Adipocyte (in vitro differentiated cells): ENCODE measurements at regions not wholly inside any gene's neighbourhood (a gene's known extent, or its start where the extent isn't known, plus 50 kb on each side); places are given as distances from the start of the nearest gene placed in this dataset.
"Not testable (repeated sequence)": the region's sequence is repeated elsewhere in the genome, so short reads cannot be mapped to it uniquely, and the experiment has no call there.

ENCODE experiments used
- DNase-seq: peaks from one replicate; pipeline ENCODE4 v3.0.0-alpha.2; 2015; ENCODE audit warnings: low read depth
- H3K27me3 ChIP-seq: replicated peaks from 2 replicates; pipeline ENCODE4 v1.7.0; 2013; ENCODE audit warnings: mild to moderate bottlenecking, low read length, moderate library complexity; ENCODE audit not compliant: control insufficient read depth, insufficient read depth
- H3K36me3 ChIP-seq: 2 replicates; pipeline ENCODE4 v1.7.0; 2013; ENCODE audit warnings: low read length, mild to moderate bottlenecking, moderate library complexity; ENCODE audit not compliant: control insufficient read depth, insufficient read depth, severe bottlenecking
- H3K4me1 ChIP-seq: 2 replicates; pipeline ENCODE4 v1.7.0; 2013; ENCODE audit warnings: mild to moderate bottlenecking, low read length, moderate library complexity; ENCODE audit not compliant: control insufficient read depth, insufficient read depth
- H3K4me3 ChIP-seq: 2 replicates; pipeline ENCODE4 v1.7.0; 2013; ENCODE audit warnings: mild to moderate bottlenecking, low read length, moderate library complexity
- H3K9ac ChIP-seq: 2 replicates; pipeline ENCODE4 v1.7.0; 2013; ENCODE audit warnings: mild to moderate bottlenecking, low read length, moderate library complexity
- H3K9me3 ChIP-seq: 2 replicates; pipeline ENCODE4 v1.7.0; 2013; ENCODE audit warnings: mild to moderate bottlenecking, low read length, moderate library complexity; ENCODE audit not compliant: control insufficient read depth

- DNase-seq: no peak
- Histone ChIP-seq H3K36me3 (no peaks in the 10 kb centered on the region), H3K4me1 (no peaks in the 10 kb centered on the region), H3K4me3 (no peak overlapping the region), H3K9ac (no peak overlapping the region), H3K27me3 (no peaks in the 10 kb centered on the region), H3K9me3 (no peaks in the 10 kb centered on the region)
These were observed 629.4 kb upstream of the KCND2 start for GRCh38 chr7:119643558-119643957.

GRCh38 chr7:119647286-119647685 is 625.7 kb upstream of the KCND2 start:
- Histone ChIP-seq H3K36me3 (no peaks in the 10 kb centered on the region), H3K4me1 (no peaks in the 10 kb centered on the region), H3K9ac (no peak overlapping the region), H3K9me3 (no peaks in the 10 kb centered on the region), H3K4me3 (no peak overlapping the region), H3K27me3 (no peaks in the 10 kb centered on the region)
- no peak for DNase-seq

- H3K9ac ChIP-seq, H3K4me1 ChIP-seq, H3K27me3 ChIP-seq, H3K36me3 ChIP-seq, H3K9me3 ChIP-seq, H3K4me3 ChIP-seq, DNase-seq: not testable (repeated sequence)
These were observed 624.2 kb upstream of the KCND2 start for GRCh38 chr7:119648752-119649151.

GRCh38 chr7:119660080-119660479 is 612.9 kb upstream of the KCND2 start:
- no peaks in the 10 kb centered on the region for H3K27me3 ChIP-seq
- no peak overlapping the region for H3K9ac ChIP-seq
- no peaks in the 10 kb centered on the region for H3K36me3 ChIP-seq
- peaks cover 10% of the 10 kb centered on the region for H3K4me1 ChIP-seq
- DNase-seq: no peak
- H3K4me3 ChIP-seq: no peak overlapping the region
- no peaks in the 10 kb centered on the region for H3K9me3 ChIP-seq

- no peaks in the 10 kb centered on the region for H3K27me3 ChIP-seq
- peaks cover 21% of the 10 kb centered on the region for H3K4me1 ChIP-seq
- DNase-seq: peak; percentile 59
- no peaks in the 10 kb centered on the region for H3K36me3 ChIP-seq
- H3K4me3 ChIP-seq: peak overlapping the region; percentile 42
- no peaks in the 10 kb centered on the region for H3K9me3 ChIP-seq
- no peak overlapping the region for H3K9ac ChIP-seq
These were observed 608.4 kb upstream of the KCND2 start for GRCh38 chr7:119664601-119665000.

GRCh38 chr7:119665796-119666195 is 607.2 kb upstream of the KCND2 start:
- Histone ChIP-seq H3K36me3 (no peaks in the 10 kb centered on the region), H3K27me3 (no peaks in the 10 kb centered on the region), H3K9me3 (no peaks in the 10 kb centered on the region), H3K4me1 (peaks cover 21% of the 10 kb centered on the region), H3K4me3 (no peak overlapping the region), H3K9ac (no peak overlapping the region)
- no peak for DNase-seq

- DNase-seq: no peak
- no peaks in the 10 kb centered on the region for H3K36me3 ChIP-seq
- H3K9ac ChIP-seq: no peak overlapping the region
- H3K4me1 ChIP-seq: no peaks in the 10 kb centered on the region
- H3K9me3 ChIP-seq: no peaks in the 10 kb centered on the region
- H3K4me3 ChIP-seq: no peak overlapping the region
- H3K27me3 ChIP-seq: no peaks in the 10 kb centered on the region
These were observed 591.6 kb upstream of the KCND2 start for GRCh38 chr7:119681336-119681735.

GRCh38 chr7:119684763-119685162 is 588.2 kb upstream of the KCND2 start:
- Histone ChIP-seq H3K4me3 (no peak overlapping the region), H3K9me3 (no peaks in the 10 kb centered on the region)

GRCh38 chr7:119685906-119686305 is 587.1 kb upstream of the KCND2 start:
- DNase-seq: no peak
- no peaks in the 10 kb centered on the region for H3K4me1 ChIP-seq
- no peak overlapping the region for H3K9ac ChIP-seq
- no peak overlapping the region for H3K4me3 ChIP-seq
- H3K27me3 ChIP-seq: no peaks in the 10 kb centered on the region
- no peaks in the 10 kb centered on the region for H3K36me3 ChIP-seq
- no peaks in the 10 kb centered on the region for H3K9me3 ChIP-seq

More at GRCh38 chr7:119684763-119685162, 588.2 kb upstream of the KCND2 start:
- Histone ChIP-seq H3K4me1 (no peaks in the 10 kb centered on the region), H3K27me3 (no peaks in the 10 kb centered on the region), H3K36me3 (no peaks in the 10 kb centered on the region), H3K9ac (no peak overlapping the region)
- DNase-seq: no peak

GRCh38 chr7:119688831-119689230 is 584.1 kb upstream of the KCND2 start:
- H3K27me3 ChIP-seq: no peaks in the 10 kb centered on the region
- H3K9me3 ChIP-seq: peaks cover 6% of the 10 kb centered on the region
- no peak overlapping the region for H3K4me3 ChIP-seq
- DNase-seq: no peak
- H3K9ac ChIP-seq: no peak overlapping the region
- no peaks in the 10 kb centered on the region for H3K36me3 ChIP-seq
- no peaks in the 10 kb centered on the region for H3K4me1 ChIP-seq

GRCh38 chr7:119692541-119692940 is 580.4 kb upstream of the KCND2 start:
- Histone ChIP-seq H3K4me3 (no peak overlapping the region), H3K9ac (no peak overlapping the region), H3K4me1 (no peaks in the 10 kb centered on the region), H3K9me3 (peaks cover 14% of the 10 kb centered on the region), H3K36me3 (no peaks in the 10 kb centered on the region), H3K27me3 (no peaks in the 10 kb centered on the region)
- DNase-seq: no peak

GRCh38 chr7:119694506-119694905 is 578.5 kb upstream of the KCND2 start:
- H3K9me3 ChIP-seq: peaks cover 14% of the 10 kb centered on the region
- H3K9ac ChIP-seq: no peak overlapping the region

More at GRCh38 chr7:119694506-119694905, 578.5 kb upstream of the KCND2 start:
- DNase-seq: no peak
- H3K27me3 ChIP-seq: no peaks in the 10 kb centered on the region
- no peaks in the 10 kb centered on the region for H3K4me1 ChIP-seq
- no peaks in the 10 kb centered on the region for H3K36me3 ChIP-seq
- no peak overlapping the region for H3K4me3 ChIP-seq
